ENCODE measurements at regions not wholly inside any gene's neighbourhood (a gene's known extent, or its start where the extent isn't known, plus 50 kb on each side); places are given as distances from the start of the nearest gene placed in this dataset.

DNA sequence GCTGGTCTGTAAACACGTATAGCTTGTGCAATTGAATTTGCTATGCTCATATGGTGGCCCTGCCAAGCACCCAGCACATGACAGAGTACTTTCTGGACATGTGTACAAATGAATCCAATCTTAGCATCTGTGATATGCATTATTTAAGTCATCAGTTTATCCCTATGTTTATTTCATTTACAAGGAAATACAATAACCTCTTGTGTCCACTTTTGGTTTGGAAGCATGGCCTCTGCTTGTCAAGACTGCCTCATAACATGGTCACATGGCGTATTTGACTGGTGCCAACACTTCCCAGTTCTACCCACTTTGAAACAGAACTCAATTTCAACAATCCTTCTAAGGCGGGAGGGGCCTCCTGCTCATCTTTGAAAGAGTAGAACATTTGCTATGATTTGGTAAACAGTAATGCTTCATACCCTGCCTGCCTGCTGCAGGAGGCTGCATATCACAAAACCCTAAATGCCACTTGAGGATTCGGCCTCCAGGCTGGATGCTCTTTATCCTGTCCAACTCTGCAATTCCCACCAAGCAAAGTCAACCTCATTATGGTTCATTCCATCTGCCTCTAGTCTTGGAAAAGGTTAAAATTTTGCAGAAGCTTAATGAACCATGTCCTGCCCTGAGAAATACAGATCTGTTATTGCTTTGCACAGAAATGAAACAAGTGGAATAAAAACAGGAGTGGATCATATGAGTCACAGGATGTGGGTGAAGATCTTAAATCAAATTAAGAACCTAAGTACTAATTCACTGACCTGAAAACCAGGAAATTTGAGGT is 151.3 kb downstream of the CYSLTR2 start:
- Histone ChIP-seq H3K36me3 (no peaks in the 10 kb centered on the region), H3K4me1 (no peaks in the 10 kb centered on the region), H3K27me3 (no peaks in the 10 kb centered on the region), H3K9me3 (no peaks in the 10 kb centered on the region), H3K4me3 (no peak overlapping the region), H3K27ac (no peak overlapping the region)
- no peak for DNase-seq
- intact Hi-C loops (cut with DNase I) = no loop called here
- TF ChIP-seq, protein P1, sequence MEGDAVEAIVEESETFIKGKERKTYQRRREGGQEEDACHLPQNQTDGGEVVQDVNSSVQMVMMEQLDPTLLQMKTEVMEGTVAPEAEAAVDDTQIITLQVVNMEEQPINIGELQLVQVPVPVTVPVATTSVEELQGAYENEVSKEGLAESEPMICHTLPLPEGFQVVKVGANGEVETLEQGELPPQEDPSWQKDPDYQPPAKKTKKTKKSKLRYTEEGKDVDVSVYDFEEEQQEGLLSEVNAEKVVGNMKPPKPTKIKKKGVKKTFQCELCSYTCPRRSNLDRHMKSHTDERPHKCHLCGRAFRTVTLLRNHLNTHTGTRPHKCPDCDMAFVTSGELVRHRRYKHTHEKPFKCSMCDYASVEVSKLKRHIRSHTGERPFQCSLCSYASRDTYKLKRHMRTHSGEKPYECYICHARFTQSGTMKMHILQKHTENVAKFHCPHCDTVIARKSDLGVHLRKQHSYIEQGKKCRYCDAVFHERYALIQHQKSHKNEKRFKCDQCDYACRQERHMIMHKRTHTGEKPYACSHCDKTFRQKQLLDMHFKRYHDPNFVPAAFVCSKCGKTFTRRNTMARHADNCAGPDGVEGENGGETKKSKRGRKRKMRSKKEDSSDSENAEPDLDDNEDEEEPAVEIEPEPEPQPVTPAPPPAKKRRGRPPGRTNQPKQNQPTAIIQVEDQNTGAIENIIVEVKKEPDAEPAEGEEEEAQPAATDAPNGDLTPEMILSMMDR (IDR thresholded peaks at IDR 0.05) = no peak
- TF ChIP-seq POLR2A (IDR thresholded peaks at IDR 0.05) = no peak
- WGBS, 2 donors = 69 to 80% methylated on average over 4 of the region's 4 CpGs

DNA sequence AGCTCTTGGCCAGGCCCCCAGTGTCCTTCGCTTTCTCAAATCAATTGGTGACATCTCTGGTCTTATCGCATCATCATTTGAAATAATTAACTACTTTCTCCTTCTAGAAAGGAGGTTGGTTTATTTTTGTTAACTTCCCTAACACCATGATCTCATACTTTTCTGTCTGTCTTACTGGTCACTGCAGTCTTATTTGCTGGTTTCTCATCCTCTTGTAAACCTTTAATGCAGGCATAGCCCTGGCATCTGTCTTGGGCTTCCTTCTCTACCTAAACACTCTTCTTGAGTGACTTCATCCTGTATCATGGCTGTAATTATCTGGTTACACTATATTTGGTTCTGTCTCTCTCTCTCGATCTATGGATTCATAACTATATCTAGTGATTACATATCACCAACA is 152.8 kb downstream of the CYSLTR2 start:
- no peak overlapping the region for H3K27ac ChIP-seq
- no peaks in the 10 kb centered on the region for H3K27me3 ChIP-seq
- no peak for TF ChIP-seq POLR2A (IDR thresholded peaks at IDR 0.05)
- TF ChIP-seq, protein P1 (IDR thresholded peaks at IDR 0.05) = no peak
- 85 to 90% methylated on average over 3 of the region's 3 CpGs for WGBS, 2 donors
- DNase-seq = no peak
- no peaks in the 10 kb centered on the region for H3K36me3 ChIP-seq
- intact Hi-C loops (cut with DNase I) = no loop called here
- no peak overlapping the region for H3K4me3 ChIP-seq
- no peaks in the 10 kb centered on the region for H3K4me1 ChIP-seq
- H3K9me3 ChIP-seq = no peaks in the 10 kb centered on the region

DNA sequence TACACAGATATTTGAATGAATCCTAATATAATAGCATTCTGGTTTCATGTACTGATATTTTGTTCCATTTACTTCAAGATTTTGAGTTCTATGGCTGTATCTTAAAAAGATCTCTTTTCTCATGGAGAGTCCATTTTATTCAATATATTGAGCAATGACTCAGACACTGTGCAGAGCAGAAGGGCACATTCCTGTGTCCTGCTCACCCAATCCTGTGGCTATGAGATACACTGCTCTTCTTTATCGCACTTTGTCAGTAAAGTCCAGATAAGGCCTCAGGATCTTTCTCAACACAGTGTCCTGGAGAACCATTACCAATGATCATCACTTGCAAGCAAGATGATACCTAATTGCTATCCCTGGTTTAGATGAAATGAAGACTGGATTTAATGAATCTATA is 155.0 kb downstream of the CYSLTR2 start:
- Histone ChIP-seq H3K27ac (no peak overlapping the region), H3K27me3 (no peaks in the 10 kb centered on the region), H3K4me3 (no peak overlapping the region), H3K36me3 (no peaks in the 10 kb centered on the region), H3K4me1 (no peaks in the 10 kb centered on the region), H3K9me3 (no peaks in the 10 kb centered on the region)
- TF ChIP-seq, protein P1 (IDR thresholded peaks at IDR 0.05) = no peak
- TF ChIP-seq POLR2A (IDR thresholded peaks at IDR 0.05) = no peak
- DNase-seq = no peak
- intact Hi-C loops (cut with DNase I) = no loop called here
- WGBS, 2 donors = 94 to 100% methylated on average over 1 of the region's 1 CpG

DNA sequence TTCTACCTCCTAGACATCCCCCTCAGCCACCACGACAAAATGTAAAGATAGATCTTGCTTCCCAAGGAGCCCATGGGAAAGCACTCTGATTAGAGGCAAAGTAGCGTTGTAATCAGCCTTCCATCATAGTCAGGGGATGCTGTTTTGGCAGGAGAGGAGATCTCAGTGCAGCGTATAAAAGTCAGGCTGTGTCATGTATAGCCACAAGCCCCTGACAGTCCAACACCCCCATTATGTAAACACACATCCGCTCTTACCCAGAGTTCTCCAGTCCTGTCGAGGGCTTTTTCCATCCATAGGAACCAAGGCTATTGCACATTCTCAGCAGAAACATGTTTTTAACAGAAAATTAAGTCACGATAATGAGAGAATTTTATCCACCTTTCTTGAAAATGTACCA is 156.3 kb downstream of the CYSLTR2 start:
- no peaks in the 10 kb centered on the region for H3K27me3 ChIP-seq
- TF ChIP-seq POLR2A (IDR thresholded peaks at IDR 0.05) = no peak
- TF ChIP-seq, protein P1 (IDR thresholded peaks at IDR 0.05) = no peak
- no peak overlapping the region for H3K4me3 ChIP-seq
- no peaks in the 10 kb centered on the region for H3K36me3 ChIP-seq
- intact Hi-C loops (cut with DNase I) = no loop called here
- 74 to 75% methylated on average over 4 to 6 of the region's 6 CpGs for WGBS, 2 donors
- H3K9me3 ChIP-seq = no peaks in the 10 kb centered on the region
- no peak overlapping the region for H3K27ac ChIP-seq
- DNase-seq = no peak
- no peaks in the 10 kb centered on the region for H3K4me1 ChIP-seq

DNA sequence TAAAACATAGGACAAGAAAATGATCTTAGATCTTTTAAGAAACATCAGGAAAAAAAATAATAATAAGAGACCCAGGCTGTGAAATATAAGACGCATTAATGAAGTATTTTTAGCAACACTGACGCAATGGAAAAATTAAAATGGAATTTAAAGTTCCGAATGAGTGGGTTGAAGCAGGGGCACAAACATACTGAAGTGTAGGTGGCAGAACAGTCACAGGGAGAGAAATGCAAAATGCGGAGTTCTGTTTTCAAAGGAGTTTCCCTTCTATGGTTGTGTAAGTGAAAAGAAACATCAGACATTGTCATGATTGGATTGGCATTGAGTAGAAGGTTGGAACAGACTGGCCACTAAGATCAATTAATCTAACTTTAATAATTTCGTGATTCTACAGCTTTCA is 159.8 kb downstream of the CYSLTR2 start:
- no peak for DNase-seq
- Histone ChIP-seq H3K4me1 (no peaks in the 10 kb centered on the region), H3K27ac (no peak overlapping the region), H3K9me3 (no peaks in the 10 kb centered on the region), H3K4me3 (no peak overlapping the region), H3K27me3 (no peaks in the 10 kb centered on the region), H3K36me3 (no peaks in the 10 kb centered on the region)
- intact Hi-C loops (cut with DNase I) = no loop called here
- 69 to 83% methylated on average over 5 of the region's 5 CpGs for WGBS, 2 donors
- TF ChIP-seq POLR2A (IDR thresholded peaks at IDR 0.05) = no peak
- TF ChIP-seq, protein P1 (IDR thresholded peaks at IDR 0.05) = no peak
